NCI-H526 treated with DMSO at 0.1 percent for 48 hours (cell line): ENCODE measurements at regions not wholly inside any gene's neighbourhood (a gene's known extent, or its start where the extent isn't known, plus 50 kb on each side); places are given as distances from the start of the nearest gene placed in this dataset.
"Not testable (repeated sequence)": the region's sequence is repeated elsewhere in the genome, so short reads cannot be mapped to it uniquely, and the experiment has no call there.

Source experiments
- DNase-seq: peaks from one replicate; lab custom pipeline; 2025; lab: John Stamatoyannopoulos, UW

DNA sequence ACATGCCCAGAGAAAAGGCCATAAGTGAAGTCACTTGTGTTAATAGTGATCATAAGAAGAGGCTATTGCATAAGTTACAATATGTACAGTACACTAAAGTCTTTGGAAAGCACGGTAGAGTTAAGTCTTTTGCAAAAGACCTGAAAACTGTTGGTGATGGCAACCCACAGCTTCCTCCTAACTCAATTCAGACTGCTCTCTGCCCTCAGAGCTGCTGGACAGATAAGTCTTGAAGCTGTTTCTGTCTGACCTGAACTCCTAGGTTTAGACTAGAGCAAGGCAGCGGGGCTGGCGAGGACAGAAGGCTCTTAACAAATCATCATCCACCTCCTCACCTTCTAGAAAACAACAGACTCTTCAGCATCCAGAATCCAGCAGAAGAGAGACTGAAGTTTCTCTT, 125.4 kb downstream of the CD24 start:
- no peak for DNase-seq

DNA sequence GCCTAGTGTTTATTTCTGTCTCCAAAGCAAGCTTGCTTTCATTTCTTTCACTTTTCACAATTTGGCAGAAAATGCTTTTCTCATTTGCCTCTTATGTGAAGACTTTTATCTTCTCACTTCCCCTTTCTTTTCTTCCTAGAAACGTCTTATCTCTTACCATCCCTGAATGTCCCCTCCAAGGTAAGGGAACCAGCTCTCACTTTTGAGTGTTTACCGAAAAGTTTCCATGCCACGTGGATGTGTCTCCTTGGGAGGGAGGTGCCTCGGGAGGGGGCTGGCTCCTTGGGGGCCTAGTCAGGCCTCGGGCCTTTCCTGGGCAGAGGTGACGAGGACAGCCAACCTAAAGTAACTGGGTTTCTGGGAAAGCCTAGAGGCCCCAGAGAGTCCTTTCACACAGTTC, 127.4 kb downstream of the CD24 start:
- no peak for DNase-seq

DNA sequence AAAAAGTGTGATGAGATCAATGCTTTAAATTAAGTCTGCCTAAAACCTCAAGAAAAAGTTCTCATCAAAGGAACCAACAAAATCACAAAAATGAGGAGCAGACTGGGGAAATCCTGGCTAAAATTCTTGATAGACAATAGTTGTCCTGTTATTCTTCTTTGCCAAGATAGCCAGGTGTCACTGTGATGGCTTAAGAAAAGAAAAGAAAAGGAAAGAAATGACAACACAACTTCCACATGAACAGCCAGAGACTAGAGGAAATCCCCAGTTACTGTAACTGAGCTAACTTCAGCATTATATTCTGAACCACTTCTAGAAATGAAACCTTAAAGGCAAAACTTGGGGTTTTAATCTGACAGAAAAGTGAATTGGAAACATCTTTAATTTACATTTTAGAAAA, 129.6 kb downstream of the CD24 start:
- DNase-seq: no peak

DNA sequence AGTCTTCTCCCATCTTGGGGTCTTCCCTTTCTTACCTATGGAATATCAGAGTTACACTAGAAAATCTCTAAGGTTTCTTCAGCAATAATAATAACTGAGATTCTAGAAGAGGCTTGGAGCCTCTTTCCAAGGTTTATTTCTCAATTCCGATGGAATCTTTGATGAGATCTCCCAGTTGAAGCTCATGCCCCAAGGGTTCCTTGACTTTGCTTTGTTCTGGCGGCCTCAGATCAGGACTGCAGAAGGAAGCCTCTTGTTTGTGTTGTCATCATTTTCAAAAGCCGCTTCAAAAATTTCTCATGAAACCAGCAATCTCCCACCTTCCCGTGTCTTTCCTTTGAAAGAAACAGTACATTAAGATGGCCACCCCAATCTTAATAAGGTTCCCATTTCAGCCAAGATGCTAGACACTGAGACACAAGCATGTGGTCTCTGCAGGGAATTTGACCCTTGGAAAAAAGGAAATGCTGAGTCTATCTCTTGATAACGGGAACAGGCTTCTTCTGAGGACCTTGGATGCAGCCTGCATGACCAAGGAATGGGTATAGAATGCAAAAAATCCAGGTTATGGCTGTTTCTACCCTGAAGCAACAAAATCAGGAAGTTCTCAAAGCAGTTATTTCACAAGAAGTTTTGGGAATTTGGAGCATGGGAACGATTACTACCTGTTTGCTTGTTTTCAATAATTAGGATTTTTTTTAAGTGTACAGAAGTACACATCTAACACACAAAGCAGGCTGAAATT, 141.6 kb downstream of the CD24 start:
- DNase-seq: no peak

GRCh38 chr6:106830930-106831329, 143.6 kb downstream of the CD24 start:
- no peak for DNase-seq

GRCh38 chr6:106829451-106829850, 145.1 kb downstream of the CD24 start:
- DNase-seq: no peak

DNA sequence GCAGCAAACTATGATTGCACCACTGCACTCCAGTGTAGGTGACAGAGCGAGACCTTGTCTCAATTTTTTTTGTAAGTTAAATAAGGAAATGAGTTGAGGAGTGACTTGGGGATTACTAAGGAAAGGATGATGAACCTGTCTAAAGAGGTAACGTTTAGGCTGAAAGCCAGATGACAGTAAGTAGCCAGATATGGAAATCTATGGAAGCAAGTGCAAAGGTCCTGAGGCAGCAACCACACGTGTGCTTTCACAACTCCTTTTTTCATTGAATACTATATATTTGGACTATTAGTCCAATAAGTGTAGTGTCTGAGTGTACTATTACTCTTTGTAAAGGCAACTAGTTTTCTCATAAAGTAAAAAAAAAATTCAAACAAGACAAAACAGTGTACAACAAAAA, 147.4 kb downstream of the CD24 start:
- no peak for DNase-seq

DNA sequence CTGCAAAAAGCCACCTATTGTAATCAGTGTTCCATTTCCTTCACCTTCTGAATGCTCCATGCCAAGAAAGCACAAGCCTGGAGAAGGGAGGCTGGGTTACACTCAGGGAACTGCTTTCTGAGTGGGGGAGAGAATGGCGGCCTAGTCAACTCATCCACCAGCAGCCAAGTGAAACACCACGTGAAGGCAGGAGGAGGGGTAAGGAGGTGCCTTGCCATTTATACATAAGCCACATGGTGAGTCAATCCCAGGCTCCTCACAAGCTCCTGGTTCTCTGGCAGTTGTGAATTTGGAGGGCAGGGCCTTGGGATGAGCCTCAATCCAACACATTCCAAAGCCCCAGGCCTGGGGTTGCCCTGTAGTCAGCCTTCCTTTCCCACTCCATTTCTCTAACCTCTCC, 149.4 kb downstream of the CD24 start:
- no peak for DNase-seq

DNA sequence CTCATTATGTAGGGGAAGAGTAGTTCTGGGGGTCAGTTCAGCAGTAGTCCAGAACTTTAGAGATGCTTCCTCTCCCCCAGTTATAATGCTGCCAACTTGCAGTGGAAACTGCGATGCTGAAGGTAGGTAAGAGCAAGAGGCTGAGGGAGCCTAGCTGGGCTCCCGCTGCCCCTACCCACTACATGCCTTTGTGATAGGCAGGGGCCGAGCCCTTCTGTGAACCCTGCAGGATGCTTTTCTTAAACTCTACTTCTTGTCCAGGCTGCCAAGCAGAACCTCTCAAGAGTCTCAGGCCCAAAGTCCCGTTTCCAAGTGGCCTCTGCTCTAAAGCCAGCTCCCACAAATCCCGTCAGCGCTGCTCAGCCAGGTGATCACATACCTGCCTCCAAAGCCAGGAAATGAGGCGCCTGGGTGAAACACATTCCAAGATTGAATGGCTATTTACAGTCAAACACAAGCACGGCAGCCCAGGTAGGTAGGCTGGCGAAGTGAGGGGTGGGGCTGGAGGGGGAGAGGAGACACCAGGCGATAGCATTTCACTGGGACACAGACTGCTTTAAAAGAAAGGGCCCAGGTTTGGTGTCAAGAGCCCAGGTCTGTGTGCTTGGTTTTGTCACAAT, 150.7 kb downstream of the CD24 start:
- DNase-seq: no peak

- DNase-seq: no peak
These were observed 151.5 kb downstream of the CD24 start for GRCh38 chr6:106823058-106823457.

- DNase-seq: no peak
These were observed 154.1 kb downstream of the CD24 start for GRCh38 chr6:106820412-106820852.

- DNase-seq: no peak
These were observed 163.3 kb downstream of the CD24 start for GRCh38 chr6:106811088-106811686.

DNA sequence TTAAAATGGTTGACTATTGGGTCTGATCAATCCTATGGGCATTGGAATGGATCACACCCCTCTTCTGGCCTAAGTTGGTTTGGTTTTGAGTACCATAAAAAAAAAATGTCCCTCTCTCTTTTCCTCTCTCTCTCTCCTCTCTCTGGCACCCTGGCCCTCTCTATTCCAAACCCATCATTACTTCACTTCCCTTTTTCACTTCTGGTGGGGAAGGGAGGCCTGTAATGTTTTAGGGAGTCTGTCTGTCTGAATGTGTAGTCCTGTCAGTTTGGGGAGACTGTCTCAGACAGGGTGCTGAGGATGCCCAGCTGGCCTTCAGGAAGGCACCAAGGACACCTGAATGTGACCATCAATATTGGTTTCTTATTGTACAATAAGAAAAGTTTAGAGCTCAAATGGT, 165.8 kb downstream of the CD24 start:
- DNase-seq: no peak

GRCh38 chr6:106807947-106808611, 166.4 kb downstream of the CD24 start:
- no peak for DNase-seq

- DNase-seq: not testable (repeated sequence)
These were observed 168.3 kb downstream of the CD24 start for GRCh38 chr6:106806253-106806652.

- DNase-seq: no peak
These were observed 168.8 kb downstream of the CD24 start for GRCh38 chr6:106805771-106806170.

DNA sequence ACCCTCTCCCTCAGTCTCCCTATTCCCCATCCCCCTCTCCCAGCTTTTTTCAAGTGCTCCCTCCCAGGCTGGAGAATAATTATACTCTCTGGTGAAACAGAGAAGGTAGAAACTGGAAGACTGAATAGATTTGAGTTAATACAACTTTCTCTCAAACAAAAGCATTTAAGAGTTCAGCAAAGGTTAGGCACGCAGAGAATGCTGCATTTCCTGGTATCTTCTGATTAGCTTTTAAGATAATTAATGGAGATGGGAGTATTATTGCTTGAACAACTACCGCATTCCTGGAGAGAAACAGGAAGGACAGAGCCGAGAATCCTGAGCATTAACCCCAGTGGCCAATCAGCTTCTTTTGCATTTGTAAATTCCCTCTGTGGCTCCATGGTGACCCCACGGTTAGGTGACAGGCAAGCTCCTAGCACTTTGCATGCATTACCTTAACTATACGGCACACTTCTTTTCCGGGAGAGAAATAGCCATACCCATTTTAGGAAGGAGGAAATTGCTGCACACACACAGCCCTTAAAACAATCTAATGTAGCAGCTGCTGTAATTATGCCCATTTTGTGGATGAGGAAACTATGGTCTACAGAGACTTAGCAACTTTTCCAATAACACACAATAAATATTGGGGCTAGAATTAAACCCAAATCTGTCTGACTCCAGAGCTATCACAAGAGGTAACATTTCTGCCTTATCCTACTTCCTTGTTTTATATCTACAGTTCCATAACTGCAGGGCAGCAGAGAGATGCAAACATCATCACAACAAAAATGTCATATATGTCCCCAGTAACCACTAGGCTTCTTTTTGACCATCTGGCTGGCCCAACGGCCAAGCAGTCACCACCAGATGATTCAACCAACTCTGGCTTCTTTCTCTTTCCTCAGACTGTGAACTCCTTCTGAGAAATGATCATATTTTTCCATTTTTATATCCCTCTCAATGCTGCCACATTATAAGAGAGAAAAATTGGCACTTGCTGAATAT, 169.9 kb downstream of the CD24 start:
- DNase-seq: peak; percentile 13

- DNase-seq: no peak
These were observed 171.3 kb downstream of the CD24 start for GRCh38 chr6:106803188-106803587.

DNA sequence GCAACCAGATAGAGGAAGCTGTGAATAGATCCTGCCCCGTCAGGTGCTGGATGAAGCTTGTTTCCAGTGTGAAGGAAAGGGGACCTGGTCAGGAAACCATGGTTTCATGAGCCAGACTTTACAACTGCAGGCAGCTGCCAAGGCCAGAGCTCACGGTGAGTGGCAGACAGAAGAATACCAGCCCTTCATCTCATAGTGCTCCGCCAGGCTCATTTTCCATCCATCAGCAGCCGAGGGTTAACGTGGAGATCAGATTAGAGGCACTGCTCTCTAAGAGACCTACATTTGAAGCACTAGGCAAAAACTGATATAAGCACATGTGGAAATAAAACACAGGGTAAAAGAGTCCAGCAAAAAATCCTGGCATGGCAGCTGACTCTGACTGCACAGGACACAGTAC, 172.4 kb downstream of the CD24 start:
- no peak for DNase-seq

- DNase-seq: no peak
These were observed 171.9 kb downstream of the QRSL1 start for GRCh38 chr6:106801256-106801655.

- no peak for DNase-seq
These were observed 171.0 kb downstream of the QRSL1 start for GRCh38 chr6:106800379-106800778.
